Neutrophil (primary cell): ENCODE measurements at regions not wholly inside any gene's neighbourhood (a gene's known extent, or its start where the extent isn't known, plus 50 kb on each side); places are given as distances from the start of the nearest gene placed in this dataset.

ENCODE experiments used
- H3K27ac ChIP-seq: fragments of 200-600 bp; sonication (generic); 2 replicates; pipeline ENCODE4 v1.5.1; 2016; ENCODE audit warnings: mild to moderate bottlenecking, moderate library complexity
- H3K27me3 ChIP-seq: fragments of 200-600 bp; sonication (generic); 2 replicates; pipeline ENCODE4 v1.6.0; 2016; ENCODE audit warnings: mild to moderate bottlenecking
- H3K36me3 ChIP-seq: fragments of 200-600 bp; sonication (generic); 2 replicates; pipeline ENCODE4 v1.5.1; 2017
- H3K4me1 ChIP-seq, 2 experiments: fragments of 200-600 bp in 1 of 2; sonication (generic) in 1 of 2; 1 replicate in 1 of 2; 2 replicates in 1 of 2; pipeline versions ENCODE4 v1.5.1 to v1.6.1; 2013 to 2016; ENCODE audit warnings: low read depth in 1 of 2, low read length in 1 of 2, mild to moderate bottlenecking in 1 of 2, moderate library complexity in 1 of 2; ENCODE audit not compliant: control insufficient read depth in 1 of 2, insufficient read depth in 1 of 2
- H3K4me3 ChIP-seq, 2 experiments: fragments of 200-600 bp in 1 of 2; sonication (generic) in 1 of 2; 1 replicate in 1 of 2; 2 replicates in 1 of 2; pipeline ENCODE4 v1.5.1; 2013 to 2016; ENCODE audit warnings: low read depth in 1 of 2, low read length in 1 of 2, mild to moderate bottlenecking in 1 of 2, moderate library complexity in 1 of 2
- H3K9me3 ChIP-seq: fragments of 200-600 bp; sonication (generic); 2 replicates; pipeline ENCODE4 v1.5.1; 2016
- CTCF ChIP-seq: fragments of 200-600 bp; sonication (generic); IDR thresholded peaks from 2 replicates; pipeline ENCODE4 v1.5.1; 2016; ENCODE audit warnings: antibody characterized with exemption

- no peaks in the 10 kb centered on the region for H3K36me3 ChIP-seq
- no peak overlapping the region for H3K27ac ChIP-seq
- H3K9me3 ChIP-seq = no peaks in the 10 kb centered on the region
- TF ChIP-seq CTCF = no peak
- no peak overlapping the region for H3K4me3 ChIP-seq
- H3K4me1 ChIP-seq = no peaks in the 10 kb centered on the region
- no peaks in the 10 kb centered on the region for H3K27me3 ChIP-seq
Observed at GRCh38 chr9:110083866-110084265, 124.1 kb downstream of the C9orf152 start.

- no peaks in the 10 kb centered on the region for H3K4me1 ChIP-seq
- H3K27me3 ChIP-seq = no peaks in the 10 kb centered on the region
- TF ChIP-seq CTCF = no peak
- no peaks in the 10 kb centered on the region for H3K9me3 ChIP-seq
- no peak overlapping the region for H3K27ac ChIP-seq
- no peak overlapping the region for H3K4me3 ChIP-seq
- no peaks in the 10 kb centered on the region for H3K36me3 ChIP-seq
Observed at GRCh38 chr9:110086537-110086936, 121.4 kb downstream of the C9orf152 start.

- H3K9me3 ChIP-seq = no peaks in the 10 kb centered on the region
Observed at GRCh38 chr9:110087605-110088004, 120.4 kb downstream of the C9orf152 start.

GRCh38 chr9:110088099-110088498 lies 119.9 kb downstream of the C9orf152 start:
- TF ChIP-seq CTCF = no peak

More at GRCh38 chr9:110087605-110088004, 120.4 kb downstream of the C9orf152 start:
- Histone ChIP-seq H3K27me3 (no peaks in the 10 kb centered on the region), H3K4me3 (no peak overlapping the region), H3K36me3 (no peaks in the 10 kb centered on the region), H3K27ac (no peak overlapping the region), H3K4me1 (no peaks in the 10 kb centered on the region)
- TF ChIP-seq CTCF = no peak

GRCh38 chr9:110089681-110090370 lies 118.1 kb downstream of the C9orf152 start:
- Histone ChIP-seq H3K9me3 (no peaks in the 10 kb centered on the region), H3K27ac (no peak overlapping the region), H3K4me1 (no peaks in the 10 kb centered on the region), H3K27me3 (no peaks in the 10 kb centered on the region), H3K36me3 (no peaks in the 10 kb centered on the region), H3K4me3 (no peak overlapping the region)
- TF ChIP-seq CTCF = no peak

More at GRCh38 chr9:110088099-110088498, 119.9 kb downstream of the C9orf152 start:
- Histone ChIP-seq H3K27ac (no peak overlapping the region), H3K36me3 (no peaks in the 10 kb centered on the region), H3K9me3 (no peaks in the 10 kb centered on the region), H3K4me3 (no peak overlapping the region), H3K27me3 (no peaks in the 10 kb centered on the region), H3K4me1 (no peaks in the 10 kb centered on the region)
